HepG2 (cell line): ENCODE measurements at regions not wholly inside any gene's neighbourhood (a gene's known extent, or its start where the extent isn't known, plus 50 kb on each side); places are given as distances from the start of the nearest gene placed in this dataset.

Experiments
- ATAC-seq: fragments of 200-7000 bp; cut with Tn5 transposase; 3 replicates; pipeline ENCODE4 v1.9.1; 2020; ENCODE audit warnings: mild to moderate bottlenecking, moderate library complexity
- BruUV-seq: library from RNA; stranded (reverse); fragments of 400-500 nt; replicated peaks from 2 replicates; lab custom pipeline; 2021; lab: Mats Ljungman, UMichigan
- CTCF ChIA-PET: fragments of 300-600 bp; formaldehyde crosslinking; extraction: SDS; loops from one replicate; lab custom pipeline; 2021; ENCODE audit warnings: low total read pairs, inconsistent platforms, low intra/inter-chr PET ratio; lab: Yijun Ruan, JAX
- POLR2A ChIA-PET: fragments of 350-600 bp; sonication (Branson Sonifier 250); formaldehyde crosslinking; loops from one replicate; lab custom pipeline; 2020; ENCODE audit warnings: antibody characterized with exemption, inconsistent platforms; lab: Yijun Ruan, JAX
- DNase-seq: peaks from one replicate; pipeline ENCODE4 v3.0.0-alpha.2; 2015; ENCODE audit warnings: low spot score
- FAIRE-seq: peaks from 3 replicates; lab custom pipeline; 2011; peaks lifted over from hg19 to GRCh38; lab: Jason Lieb, UNC
- H2AFZ ChIP-seq: one replicate; pipeline ENCODE4 v1.6.1; 2011; ENCODE audit warnings: low read length, inconsistent platforms
- H3K27ac ChIP-seq: fragments of 300-600 bp; 3 replicates; pipeline ENCODE4 v1.8.0; 2011; ENCODE audit warnings: mixed run types, mild to moderate bottlenecking, mixed read lengths, low read length, inconsistent platforms; ENCODE audit not compliant: insufficient read depth; ENCODE audit errors: extremely low read length
- H3K27me3 ChIP-seq, 2 experiments: fragments of 200-600 bp in 1 of 2; 2 replicates in 1 of 2; 3 replicates in 1 of 2; pipeline versions ENCODE4 v1.6.0 to v1.8.0; 2011; ENCODE audit warnings: low read length in 2 of 2, mild to moderate bottlenecking in 2 of 2, moderate library complexity in 2 of 2, inconsistent platforms in 1 of 2; ENCODE audit not compliant: insufficient read depth in 2 of 2, control insufficient read depth in 1 of 2
- H3K36me3 ChIP-seq, 2 experiments: fragments of 200-600 bp in 1 of 2; replicated peaks in 1 of 2; 2 replicates in 1 of 2; 3 replicates in 1 of 2; pipeline versions ENCODE4 v1.5.1 to v1.8.0; 2011; ENCODE audit warnings: low read length in 2 of 2, inconsistent platforms in 1 of 2; ENCODE audit not compliant: insufficient read depth in 2 of 2, control insufficient read depth in 1 of 2
- H3K4me1 ChIP-seq: 2 replicates; pipeline ENCODE4 v1.5.1; 2012; ENCODE audit warnings: low read length, inconsistent platforms; ENCODE audit not compliant: insufficient read depth
- H3K4me2 ChIP-seq: 2 replicates; pipeline ENCODE4 v1.6.0; 2011; ENCODE audit warnings: low read depth, low read length, inconsistent platforms
- H3K4me3 ChIP-seq, 3 experiments: fragments of 200-600 bp in 1 of 3; sonication (generic), shearing (Covaris generic) in 1 of 3; replicated peaks in 1 of 3; 2 replicates each; pipeline ENCODE4 v1.5.1; 2011 to 2016; ENCODE audit warnings: low read length in 3 of 3, inconsistent platforms in 2 of 3, low read depth in 2 of 3, mild to moderate bottlenecking in 2 of 3, control low read depth in 1 of 3, mixed read lengths in 1 of 3; ENCODE audit not compliant: insufficient read depth in 1 of 3
- H3K79me2 ChIP-seq: one replicate; pipeline ENCODE4 v1.6.1; 2011; ENCODE audit warnings: low read length, inconsistent platforms; ENCODE audit not compliant: insufficient read depth
- H3K9ac ChIP-seq: 2 replicates; pipeline ENCODE4 v1.6.0; 2011; ENCODE audit warnings: mild to moderate bottlenecking, low read depth, low read length, inconsistent platforms; ENCODE audit not compliant: insufficient read depth
- H3K9me3 ChIP-seq: 2 replicates; pipeline ENCODE4 v1.5.1; 2012; ENCODE audit warnings: mild to moderate bottlenecking, low read length
- H4K20me1 ChIP-seq: 2 replicates; pipeline ENCODE4 v1.6.0; 2011; ENCODE audit warnings: inconsistent platforms, mild to moderate bottlenecking, low read length, moderate library complexity; ENCODE audit not compliant: insufficient read depth
- KIAA2018 ChIP-seq: sonication (generic); formaldehyde crosslinking; IDR thresholded peaks from 2 replicates; pipeline ENCODE4 v1.5.0; 2020; ENCODE audit warnings: mild to moderate bottlenecking, missing genetic modification reagents, borderline replicate concordance
- PRDM15 ChIP-seq: sonication (generic); formaldehyde crosslinking; IDR thresholded peaks from 2 replicates; pipeline ENCODE4 v1.4.0; 2020; ENCODE audit warnings: missing genetic modification reagents
- SOX5 ChIP-seq: IDR thresholded peaks from 2 replicates; pipeline ENCODE4 v1.6.1; 2016; ENCODE audit warnings: borderline replicate concordance
- ZBED4 ChIP-seq: sonication (generic); formaldehyde crosslinking; IDR thresholded peaks from 2 replicates; pipeline ENCODE4 v1.4.0; 2020; ENCODE audit warnings: missing genetic modification reagents, borderline replicate concordance
- ZNF639 ChIP-seq: conservative IDR thresholded peaks from 2 replicates; pipeline ENCODE4 v1.6.1; 2018; ENCODE audit warnings: missing genetic modification reagents
- WGBS: methylation state at CpG from one replicate; pipeline ENCODE4 v1.1.6; 2017; ENCODE audit warnings: low lambda C conversion rate; 5-methylcytosine and 5-hydroxymethylcytosine counted together
- in situ Hi-C: cut with HindIII; loops from 2 replicates; pipeline ENCODE4 v1.10.0; 2017; ENCODE audit warnings: low pct_unique_long_range_greater_than_20kb; ENCODE audit not compliant: extremely low pct_ligation_motif_present
- intact Hi-C: fragments of 100-400 bp; cut with micrococcal nuclease; formaldehyde crosslinking; loops from one replicate; pipeline ENCODE4 v1.10.0; 2022; ENCODE audit not compliant: unreplicated experiment

GRCh38 chr2:47640356-47640755 lies 69.6 kb upstream of the KCNK12 start (continued):
- TF ChIP-seq ZBED4 (CRISPR knock-in tag), result no peak
- TF ChIP-seq ZNF639 (CRISPR knock-in tag), result no peak
- TF ChIP-seq SOX5 (CRISPR knock-in tag), result no peak
- TF ChIP-seq, all 625 proteins: peak for 0

GRCh38 chr2:47639467-47639866 lies 68.7 kb upstream of the KCNK12 start:
- FAIRE-seq (no peak), ATAC-seq (no peak), DNase-seq (no peak)
- Histone ChIP-seq H4K20me1 (no peaks in the 10 kb centered on the region), H3K27me3 (peaks cover 0 to 12% of the 10 kb centered on the region in 2 experiments; a peak in 1 of 5 replicates), H3K4me3 (no peak overlapping the region), H3K9me3 (no peaks in the 10 kb centered on the region), H3K36me3 (no peaks in the 10 kb centered on the region), H3K4me1 (no peaks in the 10 kb centered on the region), H3K9ac (no peak overlapping the region), H3K79me2 (no peaks in the 10 kb centered on the region), H2AFZ (no peak overlapping the region), H3K27ac (no peak overlapping the region), H3K4me2 (no peak overlapping the region)
- intact Hi-C loops, result no loop called here
- 48% methylated on average over 4 of the region's 4 CpGs for WGBS
- CTCF ChIA-PET, result no interaction called here
- POLR2A ChIA-PET, result no interaction called here
- BruUV-seq, result no TSS peak
- in situ Hi-C loops, result no loop called here
- TF ChIP-seq PRDM15 (CRISPR knock-in tag) (no peak), KIAA2018 (CRISPR knock-in tag) (no peak)
